ENCODE measurements at regions not wholly inside any gene's neighbourhood (a gene's known extent, or its start where the extent isn't known, plus 50 kb on each side); places are given as distances from the start of the nearest gene placed in this dataset.

DNA sequence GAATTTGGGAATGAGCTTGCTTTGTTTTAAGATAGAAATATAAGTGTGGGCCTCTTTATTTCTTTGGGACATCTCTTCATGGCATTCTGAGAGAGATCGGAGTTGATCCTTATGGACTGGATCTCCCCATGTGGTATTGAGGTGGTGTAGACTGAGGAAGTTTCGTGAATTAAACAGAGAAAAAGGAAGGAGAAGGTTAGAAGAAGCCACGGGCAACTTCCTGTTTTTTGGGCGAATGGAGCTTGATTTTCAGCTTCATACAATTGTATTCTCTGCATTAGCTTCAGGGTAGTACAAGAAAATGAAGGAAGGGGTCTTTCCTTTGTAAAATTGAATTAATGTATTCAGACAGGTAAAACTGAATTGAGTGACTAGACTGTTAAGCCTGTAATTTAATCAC lies 70.5 kb upstream of the HMHB1 start:
- no peak for TF ChIP-seq POLR2A (IDR thresholded peaks at IDR 0.05)
- TF ChIP-seq, protein P1, sequence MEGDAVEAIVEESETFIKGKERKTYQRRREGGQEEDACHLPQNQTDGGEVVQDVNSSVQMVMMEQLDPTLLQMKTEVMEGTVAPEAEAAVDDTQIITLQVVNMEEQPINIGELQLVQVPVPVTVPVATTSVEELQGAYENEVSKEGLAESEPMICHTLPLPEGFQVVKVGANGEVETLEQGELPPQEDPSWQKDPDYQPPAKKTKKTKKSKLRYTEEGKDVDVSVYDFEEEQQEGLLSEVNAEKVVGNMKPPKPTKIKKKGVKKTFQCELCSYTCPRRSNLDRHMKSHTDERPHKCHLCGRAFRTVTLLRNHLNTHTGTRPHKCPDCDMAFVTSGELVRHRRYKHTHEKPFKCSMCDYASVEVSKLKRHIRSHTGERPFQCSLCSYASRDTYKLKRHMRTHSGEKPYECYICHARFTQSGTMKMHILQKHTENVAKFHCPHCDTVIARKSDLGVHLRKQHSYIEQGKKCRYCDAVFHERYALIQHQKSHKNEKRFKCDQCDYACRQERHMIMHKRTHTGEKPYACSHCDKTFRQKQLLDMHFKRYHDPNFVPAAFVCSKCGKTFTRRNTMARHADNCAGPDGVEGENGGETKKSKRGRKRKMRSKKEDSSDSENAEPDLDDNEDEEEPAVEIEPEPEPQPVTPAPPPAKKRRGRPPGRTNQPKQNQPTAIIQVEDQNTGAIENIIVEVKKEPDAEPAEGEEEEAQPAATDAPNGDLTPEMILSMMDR (IDR thresholded peaks at IDR 0.05): no peak

Measured in body of pancreas (tissue), 4 donors.